Spleen (tissue), 11 donors: ENCODE measurements at regions not wholly inside any gene's neighbourhood (a gene's known extent, or its start where the extent isn't known, plus 50 kb on each side); places are given as distances from the start of the nearest gene placed in this dataset.
"Not testable (repeated sequence)": the region's sequence is repeated elsewhere in the genome, so short reads cannot be mapped to it uniquely, and the experiment has no call there.

Experiments
- DNase-seq: peaks from one replicate; pipeline ENCODE4 v3.0.0-alpha.2; 2020
- H3K27ac ChIP-seq, 8 donors: fragments of 200-600 bp; sonication (generic) in 7 of 8; 1 replicate in 4 of 8; 2 replicates in 4 of 8; pipeline versions ENCODE4 v1.5.0 to v1.8.0; 2016 to 2021; ENCODE audit warnings: inconsistent platforms in 4 of 8, mild to moderate bottlenecking in 4 of 8, moderate library complexity in 1 of 8
- H3K27me3 ChIP-seq, 7 donors: fragments of 200-600 bp; sonication (generic) in 6 of 7; replicated peaks in 1 of 7; 1 replicate in 4 of 7; 2 replicates in 3 of 7; pipeline versions ENCODE4 v1.5.0 to v1.8.0; 2016 to 2021; ENCODE audit warnings: inconsistent platforms in 3 of 7, mild to moderate bottlenecking in 1 of 7
- H3K36me3 ChIP-seq, 6 donors: fragments of 200-600 bp; sonication (generic) in 5 of 6; 1 replicate in 4 of 6; 2 replicates in 2 of 6; pipeline versions ENCODE4 v1.5.0 to v1.8.0; 2016 to 2021; ENCODE audit warnings: inconsistent platforms in 2 of 6
- H3K4me1 ChIP-seq, 6 donors: fragments of 200-600 bp; sonication (generic) in 5 of 6; 1 replicate in 3 of 6; 2 replicates in 3 of 6; pipeline versions ENCODE4 v1.5.0 to v1.8.0; 2016 to 2021; ENCODE audit warnings: inconsistent platforms in 3 of 6
- H3K4me3 ChIP-seq, 8 donors: fragments of 200-600 bp; sonication (generic) in 7 of 8; 1 replicate in 4 of 8; 2 replicates in 4 of 8; pipeline versions ENCODE4 v1.5.0 to v1.8.0; 2016 to 2021; ENCODE audit warnings: inconsistent platforms in 4 of 8, mild to moderate bottlenecking in 4 of 8, moderate library complexity in 2 of 8
- H3K9me3 ChIP-seq, 8 donors: fragments of 200-600 bp; sonication (generic) in 7 of 8; 1 replicate in 4 of 8; 2 replicates in 4 of 8; pipeline versions ENCODE4 v1.5.0 to v1.8.0; 2016 to 2021; ENCODE audit warnings: inconsistent platforms in 4 of 8
- POLR2A ChIP-seq, 3 donors: fragments of 450-650 bp; IDR thresholded peaks; one replicate each; pipeline ENCODE4 v1.5.1; 2017; ENCODE audit warnings: antibody characterized with exemption in 3 of 3, mild to moderate bottlenecking in 1 of 3
- POLR2AphosphoS5 ChIP-seq, 3 donors: sonication (generic); formaldehyde crosslinking; IDR thresholded peaks; one replicate each; pipeline ENCODE4 v1.5.1; 2017; ENCODE audit warnings: antibody characterized with exemption in 3 of 3
- WGBS, 5 donors: extraction: QIAGEN DNeasy Blood & Tissue Kit in 3 of 5; methylation state at CpG; one replicate each; pipeline versions ENCODE4 v1.1.5 to v1.1.7; 2013 to 2018; 5-methylcytosine and 5-hydroxymethylcytosine counted together
- intact Hi-C: fragments of 100-400 bp; cut with DNase I; formaldehyde crosslinking; loops from one replicate; pipeline ENCODE4 v1.15.0; 2023; ENCODE audit warnings: low total_unique reads
- TF ChIP-seq, protein P1 (sequence below), 11 experiments: fragments of 200-600 bp in 7 of 11; fragments of 450-650 bp in 4 of 11; sonication (generic) in 4 of 11; IDR thresholded peaks in 8 of 11; conservative IDR thresholded peaks in 3 of 11; 1 replicate in 7 of 11; 2 replicates in 4 of 11; pipeline versions ENCODE4 v1.4.0 to v1.8.0; 2016 to 2021; ENCODE audit warnings: antibody characterized with exemption in 11 of 11, inconsistent platforms in 4 of 11, mild to moderate bottlenecking in 1 of 11
- donor health status: healthy with polysubstance abuse.
- donor health status: DM: no; HTN: no; CAD: no; lungs with moderate emphysema.
- donor health status: DM: no; HTN: no; CAD: no.
- donor health status: Bipolar disorder and iron deficiency.
- donor health status: healthy.
- donor health status: DM: no; HTN: no; CAD: no.
- donor health status: DM: yes; HTN: yes; CAD: no.

DNA sequence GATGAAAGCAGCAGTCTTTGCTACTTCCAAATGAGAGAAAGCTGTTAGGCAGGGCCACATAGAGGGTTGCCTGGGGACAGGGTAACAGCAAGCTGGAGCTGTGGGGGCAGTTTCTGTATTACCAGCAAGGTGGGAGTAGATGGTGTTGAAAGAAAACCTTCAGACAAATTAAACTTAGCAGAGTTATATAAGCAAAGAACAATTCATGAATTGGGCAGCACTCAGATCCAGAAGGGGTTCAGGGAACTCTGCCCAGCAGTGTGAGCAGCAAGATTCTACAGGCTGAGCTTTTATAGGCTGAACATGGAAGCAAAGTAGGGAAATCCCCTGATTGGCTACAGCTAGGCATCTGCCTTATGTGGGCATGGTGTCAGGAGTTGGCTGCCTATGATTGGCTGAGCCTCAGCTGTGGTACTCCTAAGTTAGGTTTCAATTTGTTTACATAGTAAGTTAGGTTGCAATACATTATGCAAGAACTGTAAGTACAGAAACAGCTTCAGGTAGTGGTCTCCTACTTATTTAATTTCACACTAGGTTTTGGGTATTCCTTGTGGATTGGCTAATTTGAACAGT lies 64.1 kb upstream of the TMPRSS2 start:
- no peak for TF ChIP-seq POLR2AphosphoS5 (IDR thresholded peaks at IDR 0.05)
- no peak for TF ChIP-seq POLR2A (IDR thresholded peaks at IDR 0.05)
- TF ChIP-seq, protein P1, sequence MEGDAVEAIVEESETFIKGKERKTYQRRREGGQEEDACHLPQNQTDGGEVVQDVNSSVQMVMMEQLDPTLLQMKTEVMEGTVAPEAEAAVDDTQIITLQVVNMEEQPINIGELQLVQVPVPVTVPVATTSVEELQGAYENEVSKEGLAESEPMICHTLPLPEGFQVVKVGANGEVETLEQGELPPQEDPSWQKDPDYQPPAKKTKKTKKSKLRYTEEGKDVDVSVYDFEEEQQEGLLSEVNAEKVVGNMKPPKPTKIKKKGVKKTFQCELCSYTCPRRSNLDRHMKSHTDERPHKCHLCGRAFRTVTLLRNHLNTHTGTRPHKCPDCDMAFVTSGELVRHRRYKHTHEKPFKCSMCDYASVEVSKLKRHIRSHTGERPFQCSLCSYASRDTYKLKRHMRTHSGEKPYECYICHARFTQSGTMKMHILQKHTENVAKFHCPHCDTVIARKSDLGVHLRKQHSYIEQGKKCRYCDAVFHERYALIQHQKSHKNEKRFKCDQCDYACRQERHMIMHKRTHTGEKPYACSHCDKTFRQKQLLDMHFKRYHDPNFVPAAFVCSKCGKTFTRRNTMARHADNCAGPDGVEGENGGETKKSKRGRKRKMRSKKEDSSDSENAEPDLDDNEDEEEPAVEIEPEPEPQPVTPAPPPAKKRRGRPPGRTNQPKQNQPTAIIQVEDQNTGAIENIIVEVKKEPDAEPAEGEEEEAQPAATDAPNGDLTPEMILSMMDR (IDR thresholded peaks at IDR 0.05 in 8 of 11, conservative IDR thresholded peaks at IDR 0.05 in 3 of 11): no peak
- intact Hi-C loops: no loop called here
- H3K36me3 ChIP-seq: no peaks in the 10 kb centered on the region
- H3K4me1 ChIP-seq: no peaks in the 10 kb centered on the region
- peaks cover 0 to 28% (median 0%) of the 10 kb centered on the region in 7 donors for H3K27me3 ChIP-seq
- H3K27ac ChIP-seq: no peak overlapping the region
- no peak for DNase-seq
- H3K9me3 ChIP-seq: peaks cover 0 to 48% (median 29%) of the 10 kb centered on the region in 8 donors
- H3K4me3 ChIP-seq: no peak overlapping the region

DNA sequence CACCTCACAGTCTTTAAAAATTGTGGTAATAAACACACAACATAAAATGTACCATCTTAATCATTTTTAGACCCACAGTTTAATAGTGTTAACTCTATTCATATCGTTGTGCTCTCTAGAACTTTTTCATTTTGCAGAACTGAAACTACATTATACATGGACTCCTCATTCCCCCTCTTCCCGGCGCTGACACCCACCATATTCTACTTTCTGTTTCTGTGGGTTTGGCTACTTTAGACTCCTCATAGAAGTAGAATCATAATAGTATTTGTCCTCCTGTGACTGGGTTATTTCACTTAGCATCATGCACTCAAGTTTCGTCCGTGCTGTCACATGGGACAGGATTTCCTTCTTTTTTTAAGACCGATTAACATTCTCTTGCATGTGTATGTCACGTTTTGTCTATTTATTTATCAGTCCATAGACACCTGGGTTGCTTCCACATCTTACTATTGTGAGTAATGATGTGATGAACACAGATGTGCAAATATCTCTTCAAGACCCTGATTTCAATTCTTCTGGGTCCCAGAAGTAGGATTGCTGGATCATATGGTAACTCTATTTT lies 62.9 kb upstream of the TMPRSS2 start:
- TF ChIP-seq, protein P1 (IDR thresholded peaks at IDR 0.05 in 8 of 11, conservative IDR thresholded peaks at IDR 0.05 in 3 of 11): no peak
- TF ChIP-seq POLR2A (IDR thresholded peaks at IDR 0.05) (no peak), POLR2AphosphoS5 (IDR thresholded peaks at IDR 0.05) (no peak)
- WGBS, 5 donors: 52 to 71% (median 65%) methylated on average over 7 of the region's 7 CpGs
- Histone ChIP-seq H3K36me3 (no peaks in the 10 kb centered on the region), H3K27me3 (peaks cover 0 to 33% (median 0%) of the 10 kb centered on the region in 7 donors), H3K4me1 (no peaks in the 10 kb centered on the region), H3K9me3 (peaks cover 0 to 38% (median 21%) of the 10 kb centered on the region in 8 donors), H3K4me3 (no peak overlapping the region), H3K27ac (no peak overlapping the region)
- intact Hi-C loops: no loop called here
- DNase-seq: no peak

DNA sequence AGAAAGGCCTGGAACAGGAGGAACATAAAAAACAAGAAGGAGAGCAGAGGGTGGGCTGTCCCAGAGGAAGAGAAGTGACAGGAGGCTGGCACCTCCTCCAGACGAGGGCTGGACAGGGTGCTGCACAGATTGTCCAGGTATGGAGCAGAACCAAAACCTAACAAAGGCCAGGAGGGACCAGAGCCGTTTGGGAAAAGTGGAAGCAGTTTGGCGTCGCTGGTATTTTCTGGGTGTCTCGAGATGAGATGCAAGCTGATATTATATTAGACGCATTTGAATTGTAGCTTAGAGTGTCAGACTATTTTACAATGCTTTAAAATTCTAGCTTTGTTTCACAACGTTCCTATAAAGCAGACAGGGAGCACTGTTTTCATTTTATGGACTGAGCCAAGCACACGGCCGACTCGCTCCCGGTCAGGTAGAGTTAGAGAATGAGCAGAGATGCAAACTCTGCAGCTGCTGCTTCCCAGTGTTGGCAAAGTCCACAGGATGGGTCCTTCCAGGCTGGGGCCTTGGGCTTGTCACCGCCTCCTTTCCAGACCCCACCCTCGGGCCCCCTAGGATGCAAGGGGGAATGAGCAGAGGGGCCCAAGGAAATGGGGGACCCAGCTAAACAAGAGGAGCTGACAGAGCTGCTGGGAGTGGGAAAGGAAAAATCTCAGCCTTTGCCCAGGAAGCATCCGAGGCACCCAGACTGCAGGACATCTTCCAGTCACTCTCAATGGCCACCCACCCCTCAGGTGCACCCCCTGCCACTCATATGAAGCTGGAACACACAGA lies 60.8 kb upstream of the TMPRSS2 start:
- Histone ChIP-seq H3K36me3 (no peaks in the 10 kb centered on the region), H3K4me1 (no peaks in the 10 kb centered on the region), H3K27me3 (peaks cover 0 to 28% (median 0%) of the 10 kb centered on the region in 7 donors), H3K9me3 (peaks cover 0 to 20% (median 18%) of the 10 kb centered on the region in 8 donors), H3K27ac (no peak overlapping the region), H3K4me3 (no peak overlapping the region)
- 61 to 76% (median 66%) methylated on average over 14 of the region's 14 CpGs for whole genome bisulfite sequencing, 5 donors
- TF ChIP-seq POLR2A (IDR thresholded peaks at IDR 0.05) (no peak), POLR2AphosphoS5 (IDR thresholded peaks at IDR 0.05) (no peak)
- TF ChIP-seq, protein P1 (IDR thresholded peaks at IDR 0.05 in 8 of 11, conservative IDR thresholded peaks at IDR 0.05 in 3 of 11): no peak
- intact Hi-C loops: no loop called here
- no peak for DNase-seq

DNA sequence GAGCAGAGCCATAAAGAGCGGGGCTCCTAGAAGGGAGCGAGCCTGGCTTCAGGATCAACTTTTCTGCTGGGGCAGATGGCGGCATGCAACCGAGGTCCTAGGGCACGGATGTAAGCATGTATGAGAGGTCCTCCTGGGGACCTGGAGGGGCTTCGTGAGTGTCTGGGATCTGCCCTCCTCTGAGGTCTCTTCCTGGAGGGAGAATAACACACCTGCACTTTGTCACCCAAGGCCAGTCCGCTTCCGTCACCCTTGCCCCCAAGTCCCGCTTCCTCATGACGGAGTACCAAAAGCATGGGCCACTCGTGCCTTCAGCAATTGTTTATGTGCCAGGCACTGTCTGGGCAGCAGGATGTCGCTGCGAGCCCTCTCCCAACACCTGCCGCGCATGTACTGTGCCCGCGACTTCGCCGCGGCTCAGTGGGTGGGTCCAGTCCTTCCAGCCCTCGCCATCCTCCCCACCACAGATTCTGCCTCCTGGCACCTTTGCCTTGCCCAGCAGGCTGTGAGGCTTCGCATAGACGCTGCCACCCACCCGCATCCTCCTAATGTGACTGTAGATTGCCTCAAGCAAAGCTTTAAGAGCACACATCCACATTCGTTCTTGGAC lies 60.0 kb upstream of the TMPRSS2 start:
- WGBS, 5 donors: 72 to 85% (median 76%) methylated on average over 23 to 25 of the region's 25 CpGs
- DNase-seq: no peak
- H3K9me3 ChIP-seq: peaks cover 0 to 20% (median 17%) of the 10 kb centered on the region in 8 donors
- peaks cover 0 to 36% (median 0%) of the 10 kb centered on the region in 7 donors for H3K27me3 ChIP-seq
- H3K4me1 ChIP-seq: no peaks in the 10 kb centered on the region
- intact Hi-C loops: no loop called here
- H3K36me3 ChIP-seq: no peaks in the 10 kb centered on the region
- no peak overlapping the region for H3K4me3 ChIP-seq
- TF ChIP-seq POLR2A (IDR thresholded peaks at IDR 0.05) (no peak), POLR2AphosphoS5 (IDR thresholded peaks at IDR 0.05) (no peak)
- TF ChIP-seq, protein P1 (IDR thresholded peaks at IDR 0.05 in 8 of 11, conservative IDR thresholded peaks at IDR 0.05 in 3 of 11): no peak
- no peak overlapping the region for H3K27ac ChIP-seq

DNA sequence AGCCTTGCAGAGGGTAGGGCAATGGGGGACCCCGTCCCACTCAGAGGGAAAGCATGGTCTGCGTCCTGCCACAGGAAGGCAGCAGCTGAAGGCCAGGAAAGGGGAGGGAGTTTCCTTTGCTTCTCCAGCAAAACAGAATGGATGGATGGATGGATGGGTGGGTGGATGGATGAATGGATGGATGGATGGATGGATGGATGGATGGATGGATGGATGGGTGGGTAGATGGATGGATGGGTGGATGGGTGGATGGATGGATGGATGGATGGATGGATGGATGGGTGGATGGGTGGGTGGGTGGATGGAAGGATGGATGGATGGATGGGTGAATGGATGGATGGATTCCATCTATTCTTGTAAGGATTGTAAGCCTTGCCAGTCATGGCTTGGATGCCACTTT lies 59.3 kb upstream of the TMPRSS2 start:
- H3K4me1 ChIP-seq, H3K36me3 ChIP-seq, DNase-seq, intact Hi-C loops, H3K4me3 ChIP-seq, H3K27ac ChIP-seq: not testable (repeated sequence)
- Histone ChIP-seq H3K9me3 (peaks cover 0 to 14% (median 10%) of the 10 kb centered on the region in 8 donors), H3K27me3 (peaks cover 0 to 44% (median 0%) of the 10 kb centered on the region in 7 donors)
- 31 to 65% (median 60%) methylated on average over 2 of the region's 2 CpGs for WGBS, 5 donors
